GM23338 (cell line): ENCODE measurements at regions not wholly inside any gene's neighbourhood (a gene's known extent, or its start where the extent isn't known, plus 50 kb on each side); places are given as distances from the start of the nearest gene placed in this dataset.

Experiments used
- ATAC-seq: fragments of 200-7000 bp; cut with Tn5 transposase; 3 replicates; pipeline ENCODE4 v1.9.1; 2020
- DNase-seq: peaks from one replicate; pipeline ENCODE4 v3.0.0-alpha.2; 2015; ENCODE audit warnings: low spot score
- H2AFZ ChIP-seq: fragments of 200-600 bp; sonication (generic); 2 replicates; pipeline ENCODE4 v1.8.0; 2016; ENCODE audit warnings: antibody characterized with exemption, mild to moderate bottlenecking, moderate library complexity
- H3F3A ChIP-seq: fragments of 200-600 bp; sonication (generic); replicated peaks from 2 replicates; pipeline ENCODE4 v1.8.0; 2017; ENCODE audit warnings: antibody characterized with exemption, mixed run types, low read depth
- H3K27ac ChIP-seq: fragments of 200-600 bp; sonication (generic); 2 replicates; pipeline ENCODE4 v1.6.1; 2016; ENCODE audit warnings: low read depth
- H3K27me3 ChIP-seq: fragments of 200-600 bp; sonication (generic); 2 replicates; pipeline ENCODE4 v1.8.0; 2016; ENCODE audit warnings: mild to moderate bottlenecking, mixed run types, moderate library complexity; ENCODE audit not compliant: insufficient read depth
- H3K36me3 ChIP-seq: fragments of 200-600 bp; sonication (generic); 2 replicates; pipeline ENCODE4 v1.8.0; 2016; ENCODE audit warnings: mild to moderate bottlenecking; ENCODE audit not compliant: insufficient read depth
- H3K4me1 ChIP-seq: fragments of 200-600 bp; sonication (generic); 2 replicates; pipeline ENCODE4 v1.8.0; 2016; ENCODE audit warnings: mild to moderate bottlenecking, moderate library complexity; ENCODE audit not compliant: insufficient read depth
- H3K4me2 ChIP-seq: fragments of 200-600 bp; sonication (generic); 2 replicates; pipeline ENCODE4 v1.7.1; 2017; ENCODE audit warnings: mixed run types
- H3K4me3 ChIP-seq: fragments of 200-600 bp; sonication (generic); 2 replicates; pipeline ENCODE4 v1.6.1; 2016; ENCODE audit warnings: mixed run types
- H3K79me2 ChIP-seq: fragments of 200-600 bp; sonication (generic); replicated peaks from 2 replicates; pipeline ENCODE4 v1.8.0; 2017; ENCODE audit warnings: mild to moderate bottlenecking; ENCODE audit not compliant: insufficient read depth
- H3K9me2 ChIP-seq: fragments of 200-600 bp; sonication (generic); 2 replicates; pipeline ENCODE4 v1.8.0; 2017; ENCODE audit not compliant: insufficient read depth
- H4K20me1 ChIP-seq: fragments of 200-600 bp; sonication (generic); replicated peaks from 2 replicates; pipeline ENCODE4 v1.8.0; 2017; ENCODE audit warnings: mild to moderate bottlenecking; ENCODE audit not compliant: insufficient read depth
- H3K27ac Mint-ChIP-seq: 2 replicates; pipeline ENCODE4 v1.8.0; 2020; ENCODE audit warnings: inconsistent platforms, mild to moderate bottlenecking, moderate library complexity, mixed read lengths
- H3K27me3 Mint-ChIP-seq: 3 replicates; pipeline ENCODE4 v1.8.0; 2022; ENCODE audit warnings: low read depth, mild to moderate bottlenecking, moderate library complexity, mixed read lengths, inconsistent platforms; ENCODE audit not compliant: insufficient read depth, poor library complexity
- H3K36me3 Mint-ChIP-seq: 3 replicates; pipeline ENCODE4 v1.8.0; 2021; ENCODE audit warnings: low read depth, mild to moderate bottlenecking, inconsistent platforms, moderate library complexity, mixed read lengths
- H3K4me1 Mint-ChIP-seq: 3 replicates; pipeline ENCODE4 v1.8.0; 2020; ENCODE audit warnings: mild to moderate bottlenecking, inconsistent platforms, mixed read lengths
- H3K4me3 Mint-ChIP-seq: 3 replicates; pipeline ENCODE4 v1.8.0; 2021; ENCODE audit warnings: moderate library complexity, mild to moderate bottlenecking, inconsistent platforms, mixed read lengths
- H3K9me3 Mint-ChIP-seq: 3 replicates; pipeline ENCODE4 v1.8.0; 2020; ENCODE audit warnings: moderate library complexity, mild to moderate bottlenecking, inconsistent platforms, mixed read lengths
- CREB1 ChIP-seq: fragments of 250-450 bp; sonication (Bioruptor Pico); IDR thresholded peaks from 2 replicates; pipeline ENCODE4 v1.5.0; 2020; ENCODE audit warnings: low read depth, mild to moderate bottlenecking, moderate library complexity
- ETS1 ChIP-seq: IDR thresholded peaks from 2 replicates; pipeline ENCODE4 v1.6.1; 2016; ENCODE audit warnings: antibody characterized with exemption
- EZH2phosphoT487 ChIP-seq: fragments of 200-600 bp; sonication (generic); IDR thresholded peaks from one replicate; pipeline ENCODE4 v1.8.1; 2018; ENCODE audit warnings: antibody characterized with exemption; ENCODE audit not compliant: unreplicated experiment
- JUNB ChIP-seq: IDR thresholded peaks from one replicate; pipeline ENCODE4 v1.6.1; 2016; ENCODE audit warnings: antibody characterized with exemption; ENCODE audit not compliant: unreplicated experiment
- NANOG ChIP-seq: IDR thresholded peaks from 2 replicates; pipeline ENCODE4 v1.6.1; 2016; ENCODE audit warnings: antibody characterized with exemption, borderline replicate concordance
- POLR2AphosphoS5 ChIP-seq: IDR thresholded peaks from 2 replicates; pipeline ENCODE4 v1.6.1; 2016; ENCODE audit warnings: antibody characterized with exemption, low read depth
- REST ChIP-seq: IDR thresholded peaks from one replicate; pipeline ENCODE4 v1.6.1; 2018; ENCODE audit warnings: antibody characterized with exemption; ENCODE audit not compliant: unreplicated experiment
- STAT1 ChIP-seq: IDR thresholded peaks from one replicate; pipeline ENCODE4 v1.6.1; 2016; ENCODE audit warnings: antibody characterized with exemption; ENCODE audit not compliant: unreplicated experiment
- ZNF114 ChIP-seq: fragments of 250-450 bp; sonication (Bioruptor Pico); IDR thresholded peaks from 2 replicates; pipeline ENCODE4 v1.5.0; 2020; ENCODE audit warnings: mild to moderate bottlenecking, moderate library complexity
- ZNF331 ChIP-seq: fragments of 250-450 bp; sonication (Bioruptor Pico); IDR thresholded peaks from 2 replicates; pipeline ENCODE4 v1.5.0; 2020; ENCODE audit warnings: low read depth, mild to moderate bottlenecking, moderate library complexity
- ZNF462 ChIP-seq: fragments of 250-450 bp; sonication (Bioruptor Pico); IDR thresholded peaks from 2 replicates; pipeline ENCODE4 v1.5.0; 2020; ENCODE audit warnings: mild to moderate bottlenecking, moderate library complexity

- no peak for TF ChIP-seq REST
- no peak for TF ChIP-seq EZH2phosphoT487
Measured at GRCh38 chr5:163894645-163895044, 389.2 kb downstream of the MAT2B start (continued).

- Histone ChIP-seq H2AFZ (no peak overlapping the region), H4K20me1 (no peaks in the 10 kb centered on the region), H3K9me2 (no peaks in the 10 kb centered on the region), H3K4me2 (no peak overlapping the region), H3K36me3 (no peaks in the 10 kb centered on the region), H3K27ac (no peak overlapping the region), H3K4me3 (no peak overlapping the region), H3K4me1 (no peaks in the 10 kb centered on the region), H3F3A (no peaks in the 10 kb centered on the region), H3K27me3 (no peaks in the 10 kb centered on the region), H3K79me2 (no peaks in the 10 kb centered on the region)
- H3K4me3 Mint-ChIP-seq = no peak overlapping the region
- H3K36me3 Mint-ChIP-seq = peaks cover 3% of the 10 kb centered on the region; the same call in 1 of the 3 replicates
- peaks cover 10% of the 10 kb centered on the region; the same call in 1 of the 3 replicates for H3K9me3 Mint-ChIP-seq
- no peak overlapping the region for H3K27ac Mint-ChIP-seq
- no peak for ATAC-seq
- no peak for DNase-seq
- no peaks in the 10 kb centered on the region for H3K27me3 Mint-ChIP-seq
- no peaks in the 10 kb centered on the region for H3K4me1 Mint-ChIP-seq
- TF ChIP-seq ZNF331 = no peak
- TF ChIP-seq ETS1 = no peak
- TF ChIP-seq NANOG = no peak
- no peak for TF ChIP-seq CREB1 (CRISPR knock-in tag)
- TF ChIP-seq ZNF114 (CRISPR knock-in tag) = no peak
- no peak for TF ChIP-seq STAT1
- no peak for TF ChIP-seq POLR2AphosphoS5
- TF ChIP-seq EZH2phosphoT487 = no peak
- no peak for TF ChIP-seq ZNF462
- no peak for TF ChIP-seq JUNB
- TF ChIP-seq REST = no peak
Measured at GRCh38 chr5:163898873-163899272, 393.5 kb downstream of the MAT2B start.
